ENCODE measurements at regions not wholly inside any gene's neighbourhood (a gene's known extent, or its start where the extent isn't known, plus 50 kb on each side); places are given as distances from the start of the nearest gene placed in this dataset.

GRCh38 chr15:81959196-81959595 lies 86.6 kb downstream of the MEX3B start:
- Histone ChIP-seq H3K79me1 (replicated peaks; ENCODE audit: low read length, poor library complexity, severe bottlenecking) (no peaks in the 10 kb centered on the region), H3K4me1 (ENCODE audit: control insufficient read depth, insufficient read depth, low read depth, low read length) (no peaks in the 10 kb centered on the region), H3K9ac (ENCODE audit: low read length) (no peak overlapping the region), H3K4ac (ENCODE audit: low read depth in 1 of 2, low read length in 2 of 2) (no peak overlapping the region), H3K36me3 (ENCODE audit: control insufficient read depth in 1 of 2, insufficient read depth in 2 of 2, low read depth in 1 of 2, low read length in 2 of 2) (no peaks in the 10 kb centered on the region), H3K27ac (ENCODE audit: low read length, poor library complexity, severe bottlenecking) (no peak overlapping the region), H3K23ac (ENCODE audit: low read length in 2 of 2) (no peak overlapping the region), H3K4me2 (ENCODE audit: low read length, poor library complexity, severe bottlenecking) (no peak overlapping the region), H4K91ac (ENCODE audit: low read length) (no peak overlapping the region), H2BK5ac (ENCODE audit: low read depth, low read length, poor library complexity, severe bottlenecking) (no peak overlapping the region), H3K18ac (ENCODE audit: low read depth in 1 of 2, low read length in 2 of 2) (no peak overlapping the region), H3K9me3 (ENCODE audit: control insufficient read depth, low read length) (no peaks in the 10 kb centered on the region), H3K14ac (ENCODE audit: low read length in 2 of 2) (no peak overlapping the region), H2BK12ac (ENCODE audit: low read length in 2 of 2) (no peak overlapping the region), H2BK15ac (ENCODE audit: low read depth, poor library complexity, severe bottlenecking) (no peak overlapping the region), H3K4me3 (ENCODE audit: insufficient read depth in 1 of 2, low read depth in 1 of 2, low read length in 2 of 2) (no peak overlapping the region), H4K8ac (ENCODE audit: low read length) (no peak overlapping the region), H2AK5ac (ENCODE audit: low read length, severe bottlenecking) (no peak overlapping the region), H2AFZ (ENCODE audit: low read depth, low read length) (no peak overlapping the region), H3K27me3 (ENCODE audit: control insufficient read depth in 1 of 2, insufficient read depth in 1 of 2, low read length in 2 of 2) (no peaks in the 10 kb centered on the region), H2BK120ac (ENCODE audit: low read depth, low read length) (no peak overlapping the region)
- DNase-seq: no peak
- WGBS: 37% methylated on average over 3 of the region's 3 CpGs

- DNase-seq: no peak
- Histone ChIP-seq H2AK5ac (ENCODE audit: low read length, severe bottlenecking) (no peak overlapping the region), H2BK15ac (ENCODE audit: low read depth, poor library complexity, severe bottlenecking) (no peak overlapping the region), H3K9ac (ENCODE audit: low read length) (no peak overlapping the region), H3K23ac (ENCODE audit: low read length in 2 of 2) (no peak overlapping the region), H2BK120ac (ENCODE audit: low read depth, low read length) (no peak overlapping the region), H3K9me3 (ENCODE audit: control insufficient read depth, low read length) (no peaks in the 10 kb centered on the region), H3K4me1 (ENCODE audit: control insufficient read depth, insufficient read depth, low read depth, low read length) (no peaks in the 10 kb centered on the region), H3K79me1 (replicated peaks; ENCODE audit: low read length, poor library complexity, severe bottlenecking) (no peaks in the 10 kb centered on the region), H3K18ac (ENCODE audit: low read depth in 1 of 2, low read length in 2 of 2) (no peak overlapping the region), H3K14ac (ENCODE audit: low read length in 2 of 2) (no peak overlapping the region), H3K4me3 (ENCODE audit: insufficient read depth in 1 of 2, low read depth in 1 of 2, low read length in 2 of 2) (no peak overlapping the region), H3K27ac (ENCODE audit: low read length, poor library complexity, severe bottlenecking) (no peak overlapping the region), H2AFZ (ENCODE audit: low read depth, low read length) (no peak overlapping the region), H4K91ac (ENCODE audit: low read length) (no peak overlapping the region), H3K4me2 (ENCODE audit: low read length, poor library complexity, severe bottlenecking) (no peak overlapping the region), H3K36me3 (ENCODE audit: control insufficient read depth in 1 of 2, insufficient read depth in 2 of 2, low read depth in 1 of 2, low read length in 2 of 2) (no peaks in the 10 kb centered on the region), H4K8ac (ENCODE audit: low read length) (no peak overlapping the region), H2BK12ac (ENCODE audit: low read length in 2 of 2) (no peak overlapping the region), H3K4ac (ENCODE audit: low read depth in 1 of 2, low read length in 2 of 2) (no peak overlapping the region), H3K27me3 (ENCODE audit: control insufficient read depth in 1 of 2, insufficient read depth in 1 of 2, low read length in 2 of 2) (no peaks in the 10 kb centered on the region), H2BK5ac (ENCODE audit: low read depth, low read length, poor library complexity, severe bottlenecking) (no peak overlapping the region)
- 92% methylated on average over 4 of the region's 4 CpGs for WGBS
Observed at GRCh38 chr15:81957698-81958097, 88.1 kb downstream of the MEX3B start.

- no peak overlapping the region for H2BK12ac ChIP-seq (ENCODE audit: low read length in 2 of 2)
- no peaks in the 10 kb centered on the region for H3K9me3 ChIP-seq (ENCODE audit: control insufficient read depth, low read length)
- DNase-seq: peak; percentile 56
- no peak overlapping the region for H4K8ac ChIP-seq (ENCODE audit: low read length)
- H2AK5ac ChIP-seq (ENCODE audit: low read length, severe bottlenecking): no peak overlapping the region
- no peak overlapping the region for H3K4ac ChIP-seq (ENCODE audit: low read depth in 1 of 2, low read length in 2 of 2)
- no peak overlapping the region for H3K27ac ChIP-seq (ENCODE audit: low read length, poor library complexity, severe bottlenecking)
- no peak overlapping the region for H3K18ac ChIP-seq (ENCODE audit: low read depth in 1 of 2, low read length in 2 of 2)
- H3K23ac ChIP-seq (ENCODE audit: low read length in 2 of 2): no peak overlapping the region
- H3K79me1 ChIP-seq (replicated peaks; ENCODE audit: low read length, poor library complexity, severe bottlenecking): no peaks in the 10 kb centered on the region
- WGBS: 69% methylated on average over 6 of the region's 6 CpGs
- H2BK15ac ChIP-seq (ENCODE audit: low read depth, poor library complexity, severe bottlenecking): no peak overlapping the region
- H2BK5ac ChIP-seq (ENCODE audit: low read depth, low read length, poor library complexity, severe bottlenecking): no peak overlapping the region
- H3K36me3 ChIP-seq (ENCODE audit: control insufficient read depth in 1 of 2, insufficient read depth in 2 of 2, low read depth in 1 of 2, low read length in 2 of 2): no peaks in the 10 kb centered on the region
- no peak overlapping the region for H3K14ac ChIP-seq (ENCODE audit: low read length in 2 of 2)
- H2BK120ac ChIP-seq (ENCODE audit: low read depth, low read length): no peak overlapping the region
- H3K9ac ChIP-seq (ENCODE audit: low read length): no peak overlapping the region
- H3K4me2 ChIP-seq (ENCODE audit: low read length, poor library complexity, severe bottlenecking): no peak overlapping the region
- no peak overlapping the region for H4K91ac ChIP-seq (ENCODE audit: low read length)
- H3K27me3 ChIP-seq (ENCODE audit: control insufficient read depth in 1 of 2, insufficient read depth in 1 of 2, low read length in 2 of 2): no peaks in the 10 kb centered on the region
- no peak overlapping the region for H3K4me3 ChIP-seq (ENCODE audit: insufficient read depth in 1 of 2, low read depth in 1 of 2, low read length in 2 of 2)
- H3K4me1 ChIP-seq (ENCODE audit: control insufficient read depth, insufficient read depth, low read depth, low read length): peaks cover 2% of the 10 kb centered on the region
- H2AFZ ChIP-seq (ENCODE audit: low read depth, low read length): no peak overlapping the region
Observed at GRCh38 chr15:81955382-81956062, 90.3 kb downstream of the MEX3B start.

- Histone ChIP-seq H4K91ac (ENCODE audit: low read length) (no peak overlapping the region), H4K8ac (ENCODE audit: low read length) (no peak overlapping the region), H3K4me3 (ENCODE audit: insufficient read depth in 1 of 2, low read depth in 1 of 2, low read length in 2 of 2) (no peak overlapping the region), H3K4me2 (ENCODE audit: low read length, poor library complexity, severe bottlenecking) (no peak overlapping the region), H3K14ac (ENCODE audit: low read length in 2 of 2) (no peak overlapping the region), H3K27me3 (ENCODE audit: control insufficient read depth in 1 of 2, insufficient read depth in 1 of 2, low read length in 2 of 2) (no peaks in the 10 kb centered on the region), H3K9me3 (ENCODE audit: control insufficient read depth, low read length) (no peaks in the 10 kb centered on the region), H3K27ac (ENCODE audit: low read length, poor library complexity, severe bottlenecking) (no peak overlapping the region), H3K9ac (ENCODE audit: low read length) (no peak overlapping the region), H2AFZ (ENCODE audit: low read depth, low read length) (no peak overlapping the region), H2BK5ac (ENCODE audit: low read depth, low read length, poor library complexity, severe bottlenecking) (no peak overlapping the region), H3K36me3 (ENCODE audit: control insufficient read depth in 1 of 2, insufficient read depth in 2 of 2, low read depth in 1 of 2, low read length in 2 of 2) (no peaks in the 10 kb centered on the region), H2BK120ac (ENCODE audit: low read depth, low read length) (no peak overlapping the region), H3K23ac (ENCODE audit: low read length in 2 of 2) (no peak overlapping the region), H3K79me1 (replicated peaks; ENCODE audit: low read length, poor library complexity, severe bottlenecking) (no peaks in the 10 kb centered on the region), H2AK5ac (ENCODE audit: low read length, severe bottlenecking) (no peak overlapping the region), H3K18ac (ENCODE audit: low read depth in 1 of 2, low read length in 2 of 2) (no peak overlapping the region), H3K4ac (ENCODE audit: low read depth in 1 of 2, low read length in 2 of 2) (no peak overlapping the region), H2BK12ac (ENCODE audit: low read length in 2 of 2) (no peak overlapping the region), H2BK15ac (ENCODE audit: low read depth, poor library complexity, severe bottlenecking) (no peak overlapping the region), H3K4me1 (ENCODE audit: control insufficient read depth, insufficient read depth, low read depth, low read length) (peaks cover 2% of the 10 kb centered on the region)
- 97% methylated on average over 9 of the region's 9 CpGs for WGBS
- no peak for DNase-seq
Observed at GRCh38 chr15:81954158-81954783, 91.5 kb downstream of the MEX3B start.
